ENCODE measurements at regions not wholly inside any gene's neighbourhood (a gene's known extent, or its start where the extent isn't known, plus 50 kb on each side); places are given as distances from the start of the nearest gene placed in this dataset.

DNA sequence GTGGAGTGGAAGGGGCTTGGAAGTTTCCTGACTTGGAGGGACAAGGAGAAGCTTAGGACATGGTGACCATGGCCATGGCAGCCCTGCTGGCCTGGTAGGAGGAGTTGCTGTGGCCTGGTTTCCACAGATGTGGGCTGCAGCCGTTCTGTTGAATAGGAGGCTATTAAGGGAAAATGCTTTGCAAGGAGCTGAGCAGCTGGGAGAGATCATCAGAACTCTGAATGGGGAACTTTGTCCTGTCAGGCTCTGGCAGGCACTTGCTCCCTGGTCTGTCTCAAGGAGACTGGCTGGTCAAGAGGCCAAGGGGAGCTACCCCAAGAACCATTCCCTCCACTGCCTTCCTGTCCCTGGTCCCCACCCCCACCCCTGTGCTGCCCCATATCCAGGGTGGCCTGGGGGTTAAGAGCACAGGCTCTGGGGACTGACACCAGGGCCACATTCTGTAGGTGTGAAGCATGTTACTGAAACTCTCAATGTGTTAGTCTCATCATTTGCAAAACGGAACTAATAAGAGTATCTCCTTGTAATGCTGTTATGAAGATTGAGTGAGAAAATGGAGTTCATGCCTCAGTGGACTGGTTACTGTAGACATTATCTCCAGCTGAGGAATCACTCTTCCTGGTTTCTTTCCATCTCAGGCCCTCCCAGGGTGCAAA lies 84.0 kb upstream of the ARAP3 start:
- BruUV-seq (replicated peaks), result no TSS peak
- H3K9me3 Mint-ChIP-seq (ENCODE audit: unreplicated experiment), result no peaks in the 10 kb centered on the region
- TF ChIP-seq, protein P1, sequence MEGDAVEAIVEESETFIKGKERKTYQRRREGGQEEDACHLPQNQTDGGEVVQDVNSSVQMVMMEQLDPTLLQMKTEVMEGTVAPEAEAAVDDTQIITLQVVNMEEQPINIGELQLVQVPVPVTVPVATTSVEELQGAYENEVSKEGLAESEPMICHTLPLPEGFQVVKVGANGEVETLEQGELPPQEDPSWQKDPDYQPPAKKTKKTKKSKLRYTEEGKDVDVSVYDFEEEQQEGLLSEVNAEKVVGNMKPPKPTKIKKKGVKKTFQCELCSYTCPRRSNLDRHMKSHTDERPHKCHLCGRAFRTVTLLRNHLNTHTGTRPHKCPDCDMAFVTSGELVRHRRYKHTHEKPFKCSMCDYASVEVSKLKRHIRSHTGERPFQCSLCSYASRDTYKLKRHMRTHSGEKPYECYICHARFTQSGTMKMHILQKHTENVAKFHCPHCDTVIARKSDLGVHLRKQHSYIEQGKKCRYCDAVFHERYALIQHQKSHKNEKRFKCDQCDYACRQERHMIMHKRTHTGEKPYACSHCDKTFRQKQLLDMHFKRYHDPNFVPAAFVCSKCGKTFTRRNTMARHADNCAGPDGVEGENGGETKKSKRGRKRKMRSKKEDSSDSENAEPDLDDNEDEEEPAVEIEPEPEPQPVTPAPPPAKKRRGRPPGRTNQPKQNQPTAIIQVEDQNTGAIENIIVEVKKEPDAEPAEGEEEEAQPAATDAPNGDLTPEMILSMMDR (IDR thresholded peaks at IDR 0.05; ENCODE audit: insufficient read depth in 1 of 2, low read depth in 1 of 2, low read length in 1 of 2, severe bottlenecking in 1 of 2, unreplicated experiment in 1 of 2), result no peak
- no peak overlapping the region for H3K27ac Mint-ChIP-seq (ENCODE audit: unreplicated experiment)
- peaks cover 18% of the 10 kb centered on the region for H3K27me3 Mint-ChIP-seq (ENCODE audit: insufficient read depth, unreplicated experiment)
- no peak for DNase-seq
- no peaks in the 10 kb centered on the region for H3K36me3 Mint-ChIP-seq (ENCODE audit: insufficient read depth, unreplicated experiment)
- Histone ChIP-seq H3K4me1 (no peaks in the 10 kb centered on the region), H3K9me3 (no peaks in the 10 kb centered on the region), H3K4me3 (ENCODE audit: low read depth, low read length) (no peak overlapping the region), H3K36me3 (ENCODE audit: control insufficient read depth, insufficient read depth, low read length) (no peaks in the 10 kb centered on the region), H3K27me3 (replicated peaks; ENCODE audit: control insufficient read depth, insufficient read depth, low read length) (no peaks in the 10 kb centered on the region)
- POLR2A ChIA-PET, result no interaction called here
- CTCF ChIA-PET, result no interaction called here
- intact Hi-C loops (cut with micrococcal nuclease; ENCODE audit: unreplicated experiment), result no loop called here
- no peaks in the 10 kb centered on the region for H3K4me1 Mint-ChIP-seq (ENCODE audit: low read depth, unreplicated experiment)
- no peak overlapping the region for H3K4me3 Mint-ChIP-seq (ENCODE audit: unreplicated experiment)

- POLR2A ChIA-PET, result interaction anchor here (0.7 kb wide), 2 partner anchors 25 to 91 kb away, joined by 3 read pairs; no protein-coding TSS in a partner anchor
- Histone ChIP-seq H3K36me3 (ENCODE audit: control insufficient read depth, insufficient read depth, low read length) (no peaks in the 10 kb centered on the region), H3K27me3 (replicated peaks; ENCODE audit: control insufficient read depth, insufficient read depth, low read length) (no peaks in the 10 kb centered on the region), H3K4me3 (ENCODE audit: low read depth, low read length) (no peak overlapping the region), H3K4me1 (peaks cover 3% of the 10 kb centered on the region), H3K9me3 (no peaks in the 10 kb centered on the region)
- Mint-ChIP-seq H3K27me3 (ENCODE audit: insufficient read depth, unreplicated experiment) (peaks cover 16% of the 10 kb centered on the region), H3K27ac (ENCODE audit: unreplicated experiment) (no peak overlapping the region), H3K4me1 (ENCODE audit: low read depth, unreplicated experiment) (peaks cover 2% of the 10 kb centered on the region), H3K36me3 (ENCODE audit: insufficient read depth, unreplicated experiment) (no peaks in the 10 kb centered on the region), H3K4me3 (ENCODE audit: unreplicated experiment) (no peak overlapping the region), H3K9me3 (ENCODE audit: unreplicated experiment) (no peaks in the 10 kb centered on the region)
- no peak for DNase-seq
- BruUV-seq (replicated peaks), result no TSS peak
- intact Hi-C loops (cut with micrococcal nuclease; ENCODE audit: unreplicated experiment), result loop anchor here (2.0 kb wide), 1 partner anchor 115 kb away; the partner anchor contains the start of gene PCDH1
- CTCF ChIA-PET, result interaction anchor here (1.0 to 2.0 kb wide), 2 partner anchors 8 to 115 kb away, joined by 3 to 6 read pairs; no protein-coding TSS in a partner anchor
- TF ChIP-seq, protein P1 (IDR thresholded peaks at IDR 0.05; ENCODE audit: insufficient read depth in 1 of 2, low read depth in 1 of 2, low read length in 1 of 2, severe bottlenecking in 1 of 2, unreplicated experiment in 1 of 2), result no peak
Measured at GRCh38 chr5:141763541-141763940, 81.5 kb upstream of the ARAP3 start.

DNA sequence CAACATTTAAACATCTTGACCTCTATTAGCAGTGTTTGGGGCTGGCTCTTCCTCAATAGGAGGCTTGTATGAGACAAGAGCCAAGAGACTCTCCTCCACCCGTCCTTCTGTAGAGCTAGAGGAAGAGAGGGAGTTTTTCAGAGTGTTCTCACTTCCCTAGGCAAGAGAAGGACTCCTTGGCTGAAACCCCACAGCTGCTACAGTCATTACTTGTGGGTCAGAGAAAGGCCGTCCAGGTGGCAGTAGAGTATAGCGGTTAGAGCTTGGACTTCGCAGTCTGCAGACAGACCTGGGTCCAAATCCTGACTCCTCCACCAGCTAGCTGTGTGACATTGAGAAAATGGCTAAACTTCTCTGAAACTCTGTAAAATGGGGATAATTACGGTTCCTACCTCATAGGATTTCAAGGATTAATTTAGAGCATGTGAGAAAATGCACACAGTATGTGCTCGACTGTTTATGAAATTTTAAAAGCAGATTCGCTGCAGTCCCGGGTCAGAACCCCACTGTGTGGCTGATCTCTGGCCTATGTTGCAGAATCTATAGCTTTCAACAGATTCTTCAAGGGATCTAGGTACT lies 80.8 kb upstream of the ARAP3 start:
- ChIA-PET POLR2A (interaction anchor here (0.7 kb wide), 1 partner anchor 24 kb away, joined by 3 read pairs; no protein-coding TSS in a partner anchor), CTCF (interaction anchor here (2.0 kb wide), 1 partner anchor 116 kb away, joined by 6 read pairs; no protein-coding TSS in a partner anchor)
- no peak overlapping the region for H3K27ac Mint-ChIP-seq (ENCODE audit: unreplicated experiment)
- TF ChIP-seq, protein P1 (IDR thresholded peaks at IDR 0.05; ENCODE audit: insufficient read depth in 1 of 2, low read depth in 1 of 2, low read length in 1 of 2, severe bottlenecking in 1 of 2, unreplicated experiment in 1 of 2), result no peak
- no TSS peak for BruUV-seq (replicated peaks)
- peaks cover 8% of the 10 kb centered on the region for H3K4me1 Mint-ChIP-seq (ENCODE audit: low read depth, unreplicated experiment)
- no peaks in the 10 kb centered on the region for H3K9me3 ChIP-seq
- H3K36me3 ChIP-seq (ENCODE audit: control insufficient read depth, insufficient read depth, low read length), result no peaks in the 10 kb centered on the region
- H3K27me3 ChIP-seq (replicated peaks; ENCODE audit: control insufficient read depth, insufficient read depth, low read length), result no peaks in the 10 kb centered on the region
- intact Hi-C loops (cut with micrococcal nuclease; ENCODE audit: unreplicated experiment), result loop anchor here (2.0 kb wide), 1 partner anchor 116 kb away; the partner anchor contains the start of gene PCDH1
- H3K27me3 Mint-ChIP-seq (ENCODE audit: insufficient read depth, unreplicated experiment), result peaks cover 14% of the 10 kb centered on the region
- H3K4me3 Mint-ChIP-seq (ENCODE audit: unreplicated experiment), result no peak overlapping the region
- H3K9me3 Mint-ChIP-seq (ENCODE audit: unreplicated experiment), result no peaks in the 10 kb centered on the region
- no peak overlapping the region for H3K4me3 ChIP-seq (ENCODE audit: low read depth, low read length)
- H3K36me3 Mint-ChIP-seq (ENCODE audit: insufficient read depth, unreplicated experiment), result no peaks in the 10 kb centered on the region
- peaks cover 7% of the 10 kb centered on the region for H3K4me1 ChIP-seq
- DNase-seq, result no peak
